GM23338 (cell line): ENCODE measurements at regions not wholly inside any gene's neighbourhood (a gene's known extent, or its start where the extent isn't known, plus 50 kb on each side); places are given as distances from the start of the nearest gene placed in this dataset.

ENCODE experiments used
- CREB1 ChIP-seq: fragments of 250-450 bp; sonication (Bioruptor Pico); IDR thresholded peaks from 2 replicates; pipeline ENCODE4 v1.5.0; 2020; ENCODE audit warnings: low read depth, mild to moderate bottlenecking, moderate library complexity
- CTCF ChIP-seq, 2 experiments: fragments of 200-600 bp in 1 of 2; sonication (generic) in 1 of 2; conservative IDR thresholded peaks; 2 replicates each; pipeline versions ENCODE4 v1.5.1 to v1.6.1; 2016 to 2017; ENCODE audit warnings: antibody characterized with exemption in 2 of 2, low read depth in 2 of 2, mild to moderate bottlenecking in 2 of 2, moderate library complexity in 1 of 2
- ETS1 ChIP-seq: IDR thresholded peaks from 2 replicates; pipeline ENCODE4 v1.6.1; 2016; ENCODE audit warnings: antibody characterized with exemption
- EZH2 ChIP-seq: fragments of 200-600 bp; sonication (generic); IDR thresholded peaks from one replicate; pipeline ENCODE4 v1.8.0; 2017; ENCODE audit warnings: antibody characterized with exemption, mild to moderate bottlenecking, low read depth; ENCODE audit not compliant: unreplicated experiment
- EZH2phosphoT487 ChIP-seq: fragments of 200-600 bp; sonication (generic); IDR thresholded peaks from one replicate; pipeline ENCODE4 v1.8.1; 2018; ENCODE audit warnings: antibody characterized with exemption; ENCODE audit not compliant: unreplicated experiment
- JUNB ChIP-seq: IDR thresholded peaks from one replicate; pipeline ENCODE4 v1.6.1; 2016; ENCODE audit warnings: antibody characterized with exemption; ENCODE audit not compliant: unreplicated experiment
- NANOG ChIP-seq: IDR thresholded peaks from 2 replicates; pipeline ENCODE4 v1.6.1; 2016; ENCODE audit warnings: antibody characterized with exemption, borderline replicate concordance
- POLR2AphosphoS5 ChIP-seq: IDR thresholded peaks from 2 replicates; pipeline ENCODE4 v1.6.1; 2016; ENCODE audit warnings: antibody characterized with exemption, low read depth
- REST ChIP-seq: IDR thresholded peaks from one replicate; pipeline ENCODE4 v1.6.1; 2018; ENCODE audit warnings: antibody characterized with exemption; ENCODE audit not compliant: unreplicated experiment
- ZNF462 ChIP-seq: fragments of 250-450 bp; sonication (Bioruptor Pico); IDR thresholded peaks from 2 replicates; pipeline ENCODE4 v1.5.0; 2020; ENCODE audit warnings: mild to moderate bottlenecking, moderate library complexity

- TF ChIP-seq CTCF (conservative IDR thresholded peaks at IDR 0.05; ENCODE audit: low read depth in 2 of 2), result peak in 1 of 2 experiments; percentile 22; a peak in 2 of 4 replicates
- no peak for TF ChIP-seq EZH2
- TF ChIP-seq EZH2phosphoT487, result no peak
- no peak for TF ChIP-seq ETS1
- TF ChIP-seq POLR2AphosphoS5, result no peak
- no peak for TF ChIP-seq JUNB
- TF ChIP-seq NANOG, result no peak
- no peak for TF ChIP-seq REST
- TF ChIP-seq CREB1 (CRISPR knock-in tag), result no peak
- TF ChIP-seq ZNF462, result no peak
Measured at GRCh38 chr2:193776988-193777387, 1582.3 kb upstream of the TMEFF2 start.
